Neural cell (in vitro differentiated cells): ENCODE measurements at regions not wholly inside any gene's neighbourhood (a gene's known extent, or its start where the extent isn't known, plus 50 kb on each side); places are given as distances from the start of the nearest gene placed in this dataset.

ENCODE experiments used
- H2AFZ ChIP-seq: fragments of 200-600, 300-800 bp; sonication (generic), shearing (Covaris generic); 2 replicates; pipeline ENCODE4 v1.6.0; 2014; ENCODE audit warnings: low read depth, mild to moderate bottlenecking, antibody characterized with exemption, low read length, moderate library complexity
- H3F3A ChIP-seq: fragments of 200-600 bp; shearing (Covaris generic); 2 replicates; pipeline ENCODE4 v1.6.1; 2016; ENCODE audit warnings: mild to moderate bottlenecking, moderate library complexity, mixed read lengths, antibody characterized with exemption, low read length; ENCODE audit not compliant: insufficient read depth, poor library complexity, severe bottlenecking
- H3K27ac ChIP-seq: fragments of 200-600, 300-800 bp; sonication (generic), shearing (Covaris generic); 2 replicates; pipeline ENCODE4 v1.5.1; 2014; ENCODE audit warnings: mild to moderate bottlenecking, low read length, moderate library complexity
- H3K27me3 ChIP-seq: fragments of 300-800, 200-600 bp; sonication (generic), shearing (Covaris generic); 2 replicates; pipeline ENCODE4 v1.6.0; 2014; ENCODE audit warnings: mild to moderate bottlenecking, low read depth, low read length, moderate library complexity; ENCODE audit not compliant: insufficient read depth
- H3K36me3 ChIP-seq: fragments of 300-800, 200-600 bp; sonication (generic), shearing (Covaris generic); 2 replicates; pipeline ENCODE4 v1.5.1; 2014; ENCODE audit warnings: mild to moderate bottlenecking, antibody characterized with exemption, low read length, moderate library complexity; ENCODE audit not compliant: insufficient read depth
- H3K4me2 ChIP-seq: fragments of 300-800, 200-600 bp; sonication (generic), shearing (Covaris generic); 2 replicates; pipeline ENCODE4 v1.6.0; 2014; ENCODE audit warnings: mild to moderate bottlenecking, low read length
- H3K4me3 ChIP-seq: fragments of 300-800, 200-600 bp; sonication (generic), shearing (Covaris generic); 2 replicates; pipeline ENCODE4 v1.5.1; 2014; ENCODE audit warnings: mild to moderate bottlenecking, low read length, moderate library complexity
- H3K79me2 ChIP-seq: fragments of 200-600 bp; shearing (Covaris generic); replicated peaks from 2 replicates; pipeline ENCODE4 v1.6.0; 2014; ENCODE audit warnings: mild to moderate bottlenecking, low read length, moderate library complexity; ENCODE audit not compliant: insufficient read depth
- H3K9ac ChIP-seq: fragments of 300-800, 200-600 bp; sonication (generic), shearing (Covaris generic); 2 replicates; pipeline ENCODE4 v1.6.1; 2016; ENCODE audit warnings: mild to moderate bottlenecking, low read length, mixed read lengths
- H3K9me2 ChIP-seq: fragments of 200-600 bp; shearing (Covaris generic); 2 replicates; pipeline ENCODE4 v1.6.1; 2016; ENCODE audit warnings: mild to moderate bottlenecking, low read length, mixed read lengths; ENCODE audit not compliant: insufficient read depth
- H3K9me3 ChIP-seq: fragments of 200-600, 300-800 bp; sonication (generic), shearing (Covaris generic); 2 replicates; pipeline ENCODE4 v1.6.1; 2016; ENCODE audit warnings: mild to moderate bottlenecking, mixed run types, low read length, moderate library complexity, mixed read lengths
- H4K20me1 ChIP-seq: fragments of 200-600 bp; shearing (Covaris generic); 2 replicates; pipeline ENCODE4 v1.6.1; 2016; ENCODE audit warnings: mild to moderate bottlenecking, mixed run types; ENCODE audit not compliant: insufficient read depth
- EP300 ChIP-seq: fragments of 450-650 bp; conservative IDR thresholded peaks from 2 replicates; pipeline ENCODE4 v1.6.1; 2014; ENCODE audit warnings: antibody characterized with exemption, mild to moderate bottlenecking, moderate library complexity; ENCODE audit not compliant: poor library complexity, severe bottlenecking
- EZH2 ChIP-seq: fragments of 200-600, 300-800 bp; shearing (Covaris generic), sonication (generic); IDR thresholded peaks from 2 replicates; pipeline ENCODE4 v1.6.1; 2014; ENCODE audit warnings: antibody characterized with exemption, low read length, borderline replicate concordance, mild to moderate bottlenecking; ENCODE audit not compliant: insufficient read depth, poor library complexity, severe bottlenecking
- MXI1 ChIP-seq: fragments of 450-650 bp; conservative IDR thresholded peaks from 2 replicates; pipeline ENCODE4 v1.6.1; 2014; ENCODE audit warnings: antibody characterized with exemption, mild to moderate bottlenecking; ENCODE audit not compliant: poor library complexity, severe bottlenecking
- POLR2AphosphoS5 ChIP-seq: IDR thresholded peaks from 2 replicates; pipeline ENCODE4 v1.6.1; 2012
- RAD21 ChIP-seq: fragments of 450-650 bp; conservative IDR thresholded peaks from 2 replicates; pipeline ENCODE4 v1.6.1; 2014; ENCODE audit warnings: antibody characterized with exemption, mild to moderate bottlenecking, moderate library complexity
- SMC3 ChIP-seq: fragments of 450-650 bp; conservative IDR thresholded peaks from 2 replicates; pipeline ENCODE4 v1.6.1; 2014; ENCODE audit warnings: antibody characterized with exemption, mild to moderate bottlenecking, moderate library complexity; ENCODE audit not compliant: poor library complexity
- TAF1 ChIP-seq: IDR thresholded peaks from 2 replicates; pipeline ENCODE4 v1.6.1; 2012; ENCODE audit warnings: low read depth
- TF ChIP-seq, protein P1 (sequence below): IDR thresholded peaks from 2 replicates; pipeline ENCODE4 v1.6.1; 2012; ENCODE audit warnings: borderline replicate concordance
- TF ChIP-seq, protein P2 (sequence below): fragments of 450-650 bp; IDR thresholded peaks from 2 replicates; pipeline ENCODE4 v1.5.1; 2014; ENCODE audit warnings: antibody characterized with exemption, mild to moderate bottlenecking, moderate library complexity; ENCODE audit not compliant: poor library complexity, severe bottlenecking

DNA sequence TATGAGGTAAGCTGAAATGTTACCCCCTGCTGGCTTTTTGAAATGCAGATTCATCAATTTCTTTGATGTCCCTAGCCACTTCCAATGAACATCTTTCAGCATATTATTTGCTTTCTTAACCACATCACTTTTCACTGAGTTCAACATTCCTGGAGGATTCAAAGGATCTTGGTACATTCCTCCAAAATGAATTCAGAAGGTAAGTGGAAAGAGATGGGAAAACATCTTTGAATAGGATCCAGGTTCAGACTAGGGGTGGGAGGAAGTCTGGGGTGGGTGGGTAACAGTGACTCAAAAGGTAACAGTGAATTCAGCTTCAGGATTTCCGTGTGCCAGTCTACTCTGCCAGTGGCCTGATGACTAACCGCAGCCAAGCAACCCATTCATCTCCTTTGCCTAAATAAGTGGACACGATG, 180.7 kb downstream of the ZC3H11B start:
- H3K27ac ChIP-seq, result no peak overlapping the region
- no peak overlapping the region for H3K4me3 ChIP-seq
- no peak overlapping the region for H2AFZ ChIP-seq
- no peaks in the 10 kb centered on the region for H3F3A ChIP-seq
- H3K36me3 ChIP-seq, result no peaks in the 10 kb centered on the region
- H3K9ac ChIP-seq, result no peak overlapping the region
- H3K9me3 ChIP-seq, result no peaks in the 10 kb centered on the region
- H4K20me1 ChIP-seq, result no peaks in the 10 kb centered on the region
- TF ChIP-seq, protein P1, sequence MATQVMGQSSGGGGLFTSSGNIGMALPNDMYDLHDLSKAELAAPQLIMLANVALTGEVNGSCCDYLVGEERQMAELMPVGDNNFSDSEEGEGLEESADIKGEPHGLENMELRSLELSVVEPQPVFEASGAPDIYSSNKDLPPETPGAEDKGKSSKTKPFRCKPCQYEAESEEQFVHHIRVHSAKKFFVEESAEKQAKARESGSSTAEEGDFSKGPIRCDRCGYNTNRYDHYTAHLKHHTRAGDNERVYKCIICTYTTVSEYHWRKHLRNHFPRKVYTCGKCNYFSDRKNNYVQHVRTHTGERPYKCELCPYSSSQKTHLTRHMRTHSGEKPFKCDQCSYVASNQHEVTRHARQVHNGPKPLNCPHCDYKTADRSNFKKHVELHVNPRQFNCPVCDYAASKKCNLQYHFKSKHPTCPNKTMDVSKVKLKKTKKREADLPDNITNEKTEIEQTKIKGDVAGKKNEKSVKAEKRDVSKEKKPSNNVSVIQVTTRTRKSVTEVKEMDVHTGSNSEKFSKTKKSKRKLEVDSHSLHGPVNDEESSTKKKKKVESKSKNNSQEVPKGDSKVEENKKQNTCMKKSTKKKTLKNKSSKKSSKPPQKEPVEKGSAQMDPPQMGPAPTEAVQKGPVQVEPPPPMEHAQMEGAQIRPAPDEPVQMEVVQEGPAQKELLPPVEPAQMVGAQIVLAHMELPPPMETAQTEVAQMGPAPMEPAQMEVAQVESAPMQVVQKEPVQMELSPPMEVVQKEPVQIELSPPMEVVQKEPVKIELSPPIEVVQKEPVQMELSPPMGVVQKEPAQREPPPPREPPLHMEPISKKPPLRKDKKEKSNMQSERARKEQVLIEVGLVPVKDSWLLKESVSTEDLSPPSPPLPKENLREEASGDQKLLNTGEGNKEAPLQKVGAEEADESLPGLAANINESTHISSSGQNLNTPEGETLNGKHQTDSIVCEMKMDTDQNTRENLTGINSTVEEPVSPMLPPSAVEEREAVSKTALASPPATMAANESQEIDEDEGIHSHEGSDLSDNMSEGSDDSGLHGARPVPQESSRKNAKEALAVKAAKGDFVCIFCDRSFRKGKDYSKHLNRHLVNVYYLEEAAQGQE, result no peak
- TF ChIP-seq SMC3 (no peak), TAF1 (no peak), POLR2AphosphoS5 (no peak), RAD21 (no peak), EP300 (no peak), MXI1 (no peak)
- TF ChIP-seq, protein P2, sequence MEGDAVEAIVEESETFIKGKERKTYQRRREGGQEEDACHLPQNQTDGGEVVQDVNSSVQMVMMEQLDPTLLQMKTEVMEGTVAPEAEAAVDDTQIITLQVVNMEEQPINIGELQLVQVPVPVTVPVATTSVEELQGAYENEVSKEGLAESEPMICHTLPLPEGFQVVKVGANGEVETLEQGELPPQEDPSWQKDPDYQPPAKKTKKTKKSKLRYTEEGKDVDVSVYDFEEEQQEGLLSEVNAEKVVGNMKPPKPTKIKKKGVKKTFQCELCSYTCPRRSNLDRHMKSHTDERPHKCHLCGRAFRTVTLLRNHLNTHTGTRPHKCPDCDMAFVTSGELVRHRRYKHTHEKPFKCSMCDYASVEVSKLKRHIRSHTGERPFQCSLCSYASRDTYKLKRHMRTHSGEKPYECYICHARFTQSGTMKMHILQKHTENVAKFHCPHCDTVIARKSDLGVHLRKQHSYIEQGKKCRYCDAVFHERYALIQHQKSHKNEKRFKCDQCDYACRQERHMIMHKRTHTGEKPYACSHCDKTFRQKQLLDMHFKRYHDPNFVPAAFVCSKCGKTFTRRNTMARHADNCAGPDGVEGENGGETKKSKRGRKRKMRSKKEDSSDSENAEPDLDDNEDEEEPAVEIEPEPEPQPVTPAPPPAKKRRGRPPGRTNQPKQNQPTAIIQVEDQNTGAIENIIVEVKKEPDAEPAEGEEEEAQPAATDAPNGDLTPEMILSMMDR, result no peak
- H3K79me2 ChIP-seq, result no peaks in the 10 kb centered on the region
- no peaks in the 10 kb centered on the region for H3K9me2 ChIP-seq
- no peak overlapping the region for H3K4me2 ChIP-seq
- H3K27me3 ChIP-seq, result no peaks in the 10 kb centered on the region

DNA sequence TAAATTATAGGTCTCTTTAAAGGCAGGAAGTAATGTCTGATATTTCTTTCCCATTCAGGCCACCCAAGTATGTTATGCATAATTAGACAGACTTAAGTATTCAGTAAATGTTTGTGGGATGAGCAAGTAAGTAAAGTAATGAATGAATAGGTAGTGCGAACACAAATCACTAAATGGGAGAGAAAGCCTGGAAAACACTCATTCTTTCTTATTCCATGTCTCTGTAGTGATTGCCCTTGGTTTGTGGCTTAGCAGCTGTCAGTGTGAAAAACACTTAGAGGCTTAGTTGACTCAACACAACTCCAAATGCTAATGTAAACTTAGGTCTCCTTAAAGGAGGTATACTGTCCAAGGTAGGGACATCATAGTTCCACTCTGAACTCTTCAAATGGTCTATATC, 182.5 kb downstream of the ZC3H11B start:
- no peaks in the 10 kb centered on the region for H3K9me2 ChIP-seq

More for the DNA sequence above, 182.5 kb downstream of the ZC3H11B start:
- Histone ChIP-seq H3K79me2 (no peaks in the 10 kb centered on the region), H3K9me3 (no peaks in the 10 kb centered on the region), H3K4me2 (no peak overlapping the region), H3K9ac (no peak overlapping the region), H3K27ac (no peak overlapping the region), H3K36me3 (no peaks in the 10 kb centered on the region), H3F3A (no peaks in the 10 kb centered on the region), H4K20me1 (no peaks in the 10 kb centered on the region), H2AFZ (no peak overlapping the region), H3K27me3 (no peaks in the 10 kb centered on the region), H3K4me3 (no peak overlapping the region)
- TF ChIP-seq TAF1 (no peak), RAD21 (no peak), EP300 (no peak), POLR2AphosphoS5 (no peak), SMC3 (no peak), MXI1 (no peak), EZH2 (no peak)
- TF ChIP-seq, protein P2, result no peak
- TF ChIP-seq, protein P1, result no peak
